ENCODE measurements at regions not wholly inside any gene's neighbourhood (a gene's known extent, or its start where the extent isn't known, plus 50 kb on each side); places are given as distances from the start of the nearest gene placed in this dataset.

DNA sequence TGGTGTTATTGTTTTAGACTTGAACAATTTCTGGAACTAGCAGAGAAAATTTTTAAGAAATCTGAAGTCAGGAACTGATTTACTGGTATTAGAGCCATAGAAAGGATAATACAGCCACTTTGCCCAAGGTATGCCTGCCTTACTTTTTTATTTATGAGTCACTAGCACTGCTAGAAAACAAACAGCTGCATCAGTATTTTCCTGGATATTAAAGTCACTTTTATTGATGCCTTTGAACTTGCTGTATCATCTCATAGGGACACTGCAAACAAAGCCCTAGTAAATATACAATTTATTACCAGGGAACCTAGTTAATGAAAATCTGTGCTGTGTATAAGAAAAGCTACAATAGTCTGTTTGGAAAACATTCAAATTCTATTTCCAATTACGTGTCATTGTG, 490.8 kb upstream of the TMPRSS15 start:
- no TSS peak for BruUV-seq (replicated peaks)
- Histone ChIP-seq H3K4me1 (ENCODE audit: control insufficient read depth, insufficient read depth, low read length) (no peaks in the 10 kb centered on the region), H3K4me3 (ENCODE audit: low read depth in 2 of 2, low read length in 2 of 2) (no peak overlapping the region), H3K36me3 (ENCODE audit: control insufficient read depth, insufficient read depth, low read length) (no peaks in the 10 kb centered on the region), H3K27me3 (ENCODE audit: control insufficient read depth, insufficient read depth, low read length) (no peaks in the 10 kb centered on the region), H3K9me3 (ENCODE audit: control insufficient read depth, insufficient read depth, low read depth, low read length) (no peaks in the 10 kb centered on the region), H3K27ac (ENCODE audit: low read length) (no peak overlapping the region)
- DNase-seq (ENCODE audit: low read depth, low spot score) (no peak), ATAC-seq (no peak)
- no peak for TF ChIP-seq SIN3A (IDR thresholded peaks at IDR 0.05; ENCODE audit: borderline replicate concordance, insufficient read depth, low read depth, low read length)
- TF ChIP-seq, protein P1, sequence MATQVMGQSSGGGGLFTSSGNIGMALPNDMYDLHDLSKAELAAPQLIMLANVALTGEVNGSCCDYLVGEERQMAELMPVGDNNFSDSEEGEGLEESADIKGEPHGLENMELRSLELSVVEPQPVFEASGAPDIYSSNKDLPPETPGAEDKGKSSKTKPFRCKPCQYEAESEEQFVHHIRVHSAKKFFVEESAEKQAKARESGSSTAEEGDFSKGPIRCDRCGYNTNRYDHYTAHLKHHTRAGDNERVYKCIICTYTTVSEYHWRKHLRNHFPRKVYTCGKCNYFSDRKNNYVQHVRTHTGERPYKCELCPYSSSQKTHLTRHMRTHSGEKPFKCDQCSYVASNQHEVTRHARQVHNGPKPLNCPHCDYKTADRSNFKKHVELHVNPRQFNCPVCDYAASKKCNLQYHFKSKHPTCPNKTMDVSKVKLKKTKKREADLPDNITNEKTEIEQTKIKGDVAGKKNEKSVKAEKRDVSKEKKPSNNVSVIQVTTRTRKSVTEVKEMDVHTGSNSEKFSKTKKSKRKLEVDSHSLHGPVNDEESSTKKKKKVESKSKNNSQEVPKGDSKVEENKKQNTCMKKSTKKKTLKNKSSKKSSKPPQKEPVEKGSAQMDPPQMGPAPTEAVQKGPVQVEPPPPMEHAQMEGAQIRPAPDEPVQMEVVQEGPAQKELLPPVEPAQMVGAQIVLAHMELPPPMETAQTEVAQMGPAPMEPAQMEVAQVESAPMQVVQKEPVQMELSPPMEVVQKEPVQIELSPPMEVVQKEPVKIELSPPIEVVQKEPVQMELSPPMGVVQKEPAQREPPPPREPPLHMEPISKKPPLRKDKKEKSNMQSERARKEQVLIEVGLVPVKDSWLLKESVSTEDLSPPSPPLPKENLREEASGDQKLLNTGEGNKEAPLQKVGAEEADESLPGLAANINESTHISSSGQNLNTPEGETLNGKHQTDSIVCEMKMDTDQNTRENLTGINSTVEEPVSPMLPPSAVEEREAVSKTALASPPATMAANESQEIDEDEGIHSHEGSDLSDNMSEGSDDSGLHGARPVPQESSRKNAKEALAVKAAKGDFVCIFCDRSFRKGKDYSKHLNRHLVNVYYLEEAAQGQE (IDR thresholded peaks at IDR 0.05; ENCODE audit: insufficient read depth in 1 of 2, low read depth in 2 of 2, low read length in 1 of 2) = no peak
- TF ChIP-seq POLR2AphosphoS5 (IDR thresholded peaks at IDR 0.05; ENCODE audit: low read depth, low read length) = no peak
- TF ChIP-seq, protein P2, sequence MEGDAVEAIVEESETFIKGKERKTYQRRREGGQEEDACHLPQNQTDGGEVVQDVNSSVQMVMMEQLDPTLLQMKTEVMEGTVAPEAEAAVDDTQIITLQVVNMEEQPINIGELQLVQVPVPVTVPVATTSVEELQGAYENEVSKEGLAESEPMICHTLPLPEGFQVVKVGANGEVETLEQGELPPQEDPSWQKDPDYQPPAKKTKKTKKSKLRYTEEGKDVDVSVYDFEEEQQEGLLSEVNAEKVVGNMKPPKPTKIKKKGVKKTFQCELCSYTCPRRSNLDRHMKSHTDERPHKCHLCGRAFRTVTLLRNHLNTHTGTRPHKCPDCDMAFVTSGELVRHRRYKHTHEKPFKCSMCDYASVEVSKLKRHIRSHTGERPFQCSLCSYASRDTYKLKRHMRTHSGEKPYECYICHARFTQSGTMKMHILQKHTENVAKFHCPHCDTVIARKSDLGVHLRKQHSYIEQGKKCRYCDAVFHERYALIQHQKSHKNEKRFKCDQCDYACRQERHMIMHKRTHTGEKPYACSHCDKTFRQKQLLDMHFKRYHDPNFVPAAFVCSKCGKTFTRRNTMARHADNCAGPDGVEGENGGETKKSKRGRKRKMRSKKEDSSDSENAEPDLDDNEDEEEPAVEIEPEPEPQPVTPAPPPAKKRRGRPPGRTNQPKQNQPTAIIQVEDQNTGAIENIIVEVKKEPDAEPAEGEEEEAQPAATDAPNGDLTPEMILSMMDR (IDR thresholded peaks at IDR 0.05) = no peak
- TF ChIP-seq TCF7L2 (IDR thresholded peaks at IDR 0.05; ENCODE audit: low read depth, low read length) = no peak
- intact Hi-C loops (cut with micrococcal nuclease; ENCODE audit: unreplicated experiment) = no loop called here
- in situ Hi-C loops (cut with HindIII; ENCODE audit: low pct_unique_long_range_greater_than_20kb, low sequenced_read_pairs) = no loop called here
- CTCF ChIA-PET = no interaction called here
- POLR2A ChIA-PET = no interaction called here

DNA sequence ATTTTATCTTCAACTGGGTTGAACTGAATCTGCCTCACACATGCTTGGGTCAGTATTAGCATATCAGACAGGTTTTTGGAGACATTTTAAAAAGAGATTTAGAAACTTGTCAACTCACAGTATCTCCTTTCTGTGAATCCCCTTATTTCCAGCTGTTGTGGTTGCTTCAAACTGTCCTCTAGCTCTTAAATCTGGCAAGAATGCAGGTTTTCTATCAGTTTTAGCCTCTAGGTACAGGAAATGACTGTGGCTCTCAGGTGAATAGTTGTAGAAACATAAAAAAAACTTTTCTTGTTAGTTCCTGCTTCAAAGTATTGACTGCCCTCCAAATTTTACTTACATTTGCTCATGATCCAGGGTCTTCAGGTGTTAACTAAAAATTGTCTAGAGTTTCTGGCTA, 495.7 kb upstream of the TMPRSS15 start:
- CTCF ChIA-PET = no interaction called here
- no peak for DNase-seq (ENCODE audit: low read depth, low spot score)
- H3K27ac ChIP-seq (ENCODE audit: low read length) = no peak overlapping the region
- intact Hi-C loops (cut with micrococcal nuclease; ENCODE audit: unreplicated experiment) (no loop called here), in situ Hi-C loops (cut with HindIII; ENCODE audit: low pct_unique_long_range_greater_than_20kb, low sequenced_read_pairs) (no loop called here)
- no peaks in the 10 kb centered on the region for H3K4me1 ChIP-seq (ENCODE audit: control insufficient read depth, insufficient read depth, low read length)
- TF ChIP-seq POLR2AphosphoS5 (IDR thresholded peaks at IDR 0.05; ENCODE audit: low read depth, low read length) (no peak), TCF7L2 (IDR thresholded peaks at IDR 0.05; ENCODE audit: low read depth, low read length) (no peak), SIN3A (IDR thresholded peaks at IDR 0.05; ENCODE audit: borderline replicate concordance, insufficient read depth, low read depth, low read length) (no peak)
- TF ChIP-seq, protein P2 (IDR thresholded peaks at IDR 0.05) = no peak
- TF ChIP-seq, protein P1 (IDR thresholded peaks at IDR 0.05; ENCODE audit: insufficient read depth in 1 of 2, low read depth in 2 of 2, low read length in 1 of 2) = no peak
- no TSS peak for BruUV-seq (replicated peaks)
- H3K9me3 ChIP-seq (ENCODE audit: control insufficient read depth, insufficient read depth, low read depth, low read length) = no peaks in the 10 kb centered on the region
- POLR2A ChIA-PET = no interaction called here
- no peak overlapping the region for H3K4me3 ChIP-seq (ENCODE audit: low read depth in 2 of 2, low read length in 2 of 2)
- no peaks in the 10 kb centered on the region for H3K27me3 ChIP-seq (ENCODE audit: control insufficient read depth, insufficient read depth, low read length)
- no peak for ATAC-seq
- H3K36me3 ChIP-seq (ENCODE audit: control insufficient read depth, insufficient read depth, low read length) = no peaks in the 10 kb centered on the region
